A673 (cell line): ENCODE measurements at regions not wholly inside any gene's neighbourhood (a gene's known extent, or its start where the extent isn't known, plus 50 kb on each side); places are given as distances from the start of the nearest gene placed in this dataset.

Experiments used
- BruUV-seq: library from RNA; stranded (reverse); fragments of 400-500 nt; replicated peaks from 2 replicates; lab custom pipeline; 2021; lab: Mats Ljungman, UMichigan
- CTCF ChIA-PET: fragments of 300-600 bp; sonication (Branson Sonifier 250); formaldehyde crosslinking; loops from one replicate; lab custom pipeline; 2022; ENCODE audit warnings: antibody characterized with exemption; lab: Charles Lee
- POLR2A ChIA-PET: fragments of 300-600 bp; sonication (Branson Sonifier 250); formaldehyde crosslinking; loops from one replicate; lab custom pipeline; 2022; ENCODE audit warnings: antibody characterized with exemption; ENCODE audit not compliant: low non-redundant PET; lab: Charles Lee
- DNase-seq: peaks from one replicate; pipeline ENCODE4 v3.0.0-alpha.2; 2015; ENCODE audit warnings: low spot score
- H3K27ac ChIP-seq: fragments of 200-600 bp; sonication (generic); 2 replicates; pipeline ENCODE4 v1.5.1; 2016; ENCODE audit warnings: mixed run types, low read depth, mild to moderate bottlenecking, mixed read lengths, antibody characterized with exemption, low read length; ENCODE audit not compliant: poor library complexity, severe bottlenecking
- H3K27me3 ChIP-seq: fragments of 200-600 bp; sonication (generic); replicated peaks from 2 replicates; pipeline ENCODE4 v1.6.1; 2017; ENCODE audit warnings: mixed run types, low read depth, mild to moderate bottlenecking, mixed read lengths, antibody characterized with exemption, low read length; ENCODE audit not compliant: insufficient read depth, poor library complexity
- H3K36me3 ChIP-seq: fragments of 200-600 bp; sonication (generic); 2 replicates; pipeline ENCODE4 v1.6.1; 2016; ENCODE audit warnings: mixed run types, mild to moderate bottlenecking, mixed read lengths, antibody characterized with exemption, low read length; ENCODE audit not compliant: insufficient read depth, poor library complexity, severe bottlenecking
- H3K4me1 ChIP-seq: fragments of 200-600 bp; sonication (generic); 2 replicates; pipeline ENCODE4 v1.6.1; 2017; ENCODE audit warnings: mixed run types, mild to moderate bottlenecking, mixed read lengths, antibody characterized with exemption, low read length; ENCODE audit not compliant: insufficient read depth, poor library complexity, severe bottlenecking
- H3K4me3 ChIP-seq: fragments of 200-600 bp; sonication (generic); 2 replicates; pipeline ENCODE4 v1.5.1; 2016; ENCODE audit warnings: low read depth, mixed run types, mild to moderate bottlenecking, mixed read lengths, low read length; ENCODE audit not compliant: poor library complexity, severe bottlenecking
- H3K9me3 ChIP-seq: fragments of 200-600 bp; sonication (generic); 2 replicates; pipeline ENCODE4 v1.6.1; 2016; ENCODE audit warnings: mixed run types, low read depth, mild to moderate bottlenecking, mixed read lengths, antibody characterized with exemption, low read length; ENCODE audit not compliant: poor library complexity, severe bottlenecking
- EZH2 ChIP-seq: fragments of 200-600 bp; sonication (generic); IDR thresholded peaks from 2 replicates; pipeline ENCODE4 v1.6.1; 2017; ENCODE audit warnings: borderline replicate concordance, low read depth, mild to moderate bottlenecking, mixed read lengths, antibody characterized with exemption, low read length; ENCODE audit not compliant: poor library complexity, severe bottlenecking
- intact Hi-C: fragments of 100-400 bp; cut with micrococcal nuclease; formaldehyde crosslinking; loops from one replicate; pipeline ENCODE4 v1.10.0; 2022; ENCODE audit not compliant: unreplicated experiment
- TF ChIP-seq, protein P1 (sequence below): fragments of 300-800, 200-600 bp; sonication (generic); conservative IDR thresholded peaks from 2 replicates; pipeline ENCODE4 v1.5.1; 2017; ENCODE audit warnings: low read depth, mild to moderate bottlenecking, antibody characterized with exemption, low read length, moderate library complexity, mixed read lengths

DNA sequence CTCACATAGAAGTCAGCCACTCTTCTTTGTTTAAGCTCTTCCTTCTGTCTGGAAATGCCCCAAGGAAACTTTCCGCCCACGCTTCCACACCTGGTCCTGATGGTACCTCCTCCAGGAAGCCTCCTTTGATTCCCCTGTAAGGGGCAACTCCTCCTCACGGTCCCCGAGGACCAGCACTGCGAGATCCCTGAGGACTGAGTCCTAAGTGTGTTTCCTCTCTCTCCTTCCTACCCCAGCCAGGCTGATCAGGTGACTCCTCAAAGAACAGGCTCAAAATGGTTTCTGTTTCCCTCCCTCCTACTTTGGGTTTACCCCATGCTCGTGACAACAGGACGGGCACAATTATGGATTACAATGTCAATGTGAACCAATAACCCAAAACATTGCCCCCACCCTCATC is 63.0 kb upstream of the MED9 start:
- Histone ChIP-seq H3K9me3 (no peaks in the 10 kb centered on the region), H3K36me3 (no peaks in the 10 kb centered on the region), H3K4me1 (no peaks in the 10 kb centered on the region), H3K4me3 (no peak overlapping the region), H3K27ac (no peak overlapping the region), H3K27me3 (no peaks in the 10 kb centered on the region)
- TF ChIP-seq, protein P1, sequence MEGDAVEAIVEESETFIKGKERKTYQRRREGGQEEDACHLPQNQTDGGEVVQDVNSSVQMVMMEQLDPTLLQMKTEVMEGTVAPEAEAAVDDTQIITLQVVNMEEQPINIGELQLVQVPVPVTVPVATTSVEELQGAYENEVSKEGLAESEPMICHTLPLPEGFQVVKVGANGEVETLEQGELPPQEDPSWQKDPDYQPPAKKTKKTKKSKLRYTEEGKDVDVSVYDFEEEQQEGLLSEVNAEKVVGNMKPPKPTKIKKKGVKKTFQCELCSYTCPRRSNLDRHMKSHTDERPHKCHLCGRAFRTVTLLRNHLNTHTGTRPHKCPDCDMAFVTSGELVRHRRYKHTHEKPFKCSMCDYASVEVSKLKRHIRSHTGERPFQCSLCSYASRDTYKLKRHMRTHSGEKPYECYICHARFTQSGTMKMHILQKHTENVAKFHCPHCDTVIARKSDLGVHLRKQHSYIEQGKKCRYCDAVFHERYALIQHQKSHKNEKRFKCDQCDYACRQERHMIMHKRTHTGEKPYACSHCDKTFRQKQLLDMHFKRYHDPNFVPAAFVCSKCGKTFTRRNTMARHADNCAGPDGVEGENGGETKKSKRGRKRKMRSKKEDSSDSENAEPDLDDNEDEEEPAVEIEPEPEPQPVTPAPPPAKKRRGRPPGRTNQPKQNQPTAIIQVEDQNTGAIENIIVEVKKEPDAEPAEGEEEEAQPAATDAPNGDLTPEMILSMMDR: no peak
- no peak for TF ChIP-seq EZH2
- ChIA-PET POLR2A (no interaction called here), CTCF (no interaction called here)
- no peak for DNase-seq
- BruUV-seq: no TSS peak
- intact Hi-C loops: no loop called here

DNA sequence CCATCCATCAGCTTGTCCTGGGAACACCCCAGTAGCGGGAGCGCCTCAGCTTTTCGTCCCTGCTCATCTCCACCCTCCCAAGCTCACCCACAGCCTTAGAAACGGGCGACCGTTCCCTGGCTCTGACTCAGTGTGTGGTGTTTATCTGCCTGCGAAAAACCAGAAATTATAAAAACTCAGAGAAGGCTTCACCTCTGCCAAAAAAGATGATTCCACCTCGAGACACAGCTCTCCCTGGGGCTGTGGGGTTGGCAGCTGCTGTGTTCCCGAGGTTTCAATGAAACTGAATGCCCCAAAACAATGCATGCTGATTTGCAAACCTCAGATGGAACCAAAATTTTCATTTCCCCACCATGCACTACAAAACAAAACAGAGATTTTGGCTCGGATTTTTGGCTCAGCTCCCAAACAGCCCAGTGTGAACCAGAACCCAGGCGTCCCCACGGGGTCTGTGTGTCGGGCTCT is 62.4 kb upstream of the MED9 start:
- no peak overlapping the region for H3K4me3 ChIP-seq
- POLR2A ChIA-PET: no interaction called here

DNA sequence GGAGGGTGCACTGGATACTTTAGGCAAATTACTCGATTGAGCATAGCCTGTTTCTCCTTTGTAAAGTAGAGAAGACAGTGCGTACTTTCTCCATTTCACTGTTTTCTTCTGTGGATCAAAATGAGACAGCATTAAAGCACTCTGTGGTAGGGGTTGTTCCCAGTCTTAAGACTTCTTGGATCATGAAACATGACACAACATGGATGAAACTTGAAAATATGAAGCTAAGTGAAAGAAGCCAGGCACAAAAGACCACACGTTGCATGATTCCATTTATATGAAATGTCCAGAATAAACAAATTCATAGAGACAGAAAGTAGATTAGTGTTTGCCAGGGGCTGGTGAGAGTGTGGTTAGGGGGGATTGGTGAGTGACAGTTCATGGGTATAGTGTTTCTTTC is 61.8 kb upstream of the MED9 start:
- TF ChIP-seq, protein P1: no peak
- no peak for TF ChIP-seq EZH2
- Histone ChIP-seq H3K4me3 (no peak overlapping the region), H3K27ac (no peak overlapping the region), H3K27me3 (no peaks in the 10 kb centered on the region), H3K4me1 (no peaks in the 10 kb centered on the region), H3K9me3 (no peaks in the 10 kb centered on the region), H3K36me3 (no peaks in the 10 kb centered on the region)
- ChIA-PET POLR2A (no interaction called here), CTCF (no interaction called here)
- intact Hi-C loops: no loop called here
- no peak for DNase-seq
- no TSS peak for BruUV-seq

More for the DNA sequence above, 62.4 kb upstream of the MED9 start:
- Histone ChIP-seq H3K27me3 (no peaks in the 10 kb centered on the region), H3K4me1 (no peaks in the 10 kb centered on the region), H3K36me3 (no peaks in the 10 kb centered on the region), H3K27ac (no peak overlapping the region), H3K9me3 (no peaks in the 10 kb centered on the region)
- intact Hi-C loops: no loop called here
- no peak for DNase-seq
- no peak for TF ChIP-seq EZH2
- TF ChIP-seq, protein P1: no peak
- CTCF ChIA-PET: no interaction called here
- BruUV-seq: no TSS peak
